ENCODE measurements at regions not wholly inside any gene's neighbourhood (a gene's known extent, or its start where the extent isn't known, plus 50 kb on each side); places are given as distances from the start of the nearest gene placed in this dataset.

DNA sequence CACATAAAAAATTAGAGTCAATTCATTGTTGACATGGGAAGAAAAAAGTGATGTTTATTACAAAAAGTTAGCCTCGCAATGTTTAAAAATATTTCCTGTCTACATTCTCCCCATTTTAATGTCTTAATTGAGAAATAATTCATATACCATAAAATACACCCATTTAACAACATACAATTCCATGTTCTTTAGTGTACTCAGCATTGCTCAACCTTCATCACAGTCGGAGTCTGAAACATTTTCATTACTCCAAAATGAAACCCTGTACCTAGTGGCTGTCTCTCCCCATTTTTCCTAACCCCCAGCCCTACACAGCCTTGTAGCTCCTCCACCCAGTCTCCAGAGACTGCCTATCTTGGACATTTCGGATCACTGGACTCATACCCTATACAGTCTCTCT is 103.9 kb upstream of the CBLN2 start:
- POLR2A ChIA-PET = no interaction called here
- H2AFZ ChIP-seq (ENCODE audit: insufficient read depth, low read depth, low read length, poor library complexity, severe bottlenecking) = no peak overlapping the region
- H3K4me2 ChIP-seq (replicated peaks; ENCODE audit: low read depth, low read length, poor library complexity, severe bottlenecking) = no peak overlapping the region
- no peaks in the 10 kb centered on the region for H3K79me2 ChIP-seq (ENCODE audit: control insufficient read depth, insufficient read depth, low read length)
- no peaks in the 10 kb centered on the region for H3K4me1 ChIP-seq (ENCODE audit: control insufficient read depth in 2 of 2, insufficient read depth in 2 of 2, low read length in 2 of 2)
- no peak for DNase-seq
- Mint-ChIP-seq H3K4me3 (no peak overlapping the region), H3K27me3 (no peaks in the 10 kb centered on the region), H3K4me1 (no peaks in the 10 kb centered on the region), H3K9me3 (ENCODE audit: insufficient read depth) (no peaks in the 10 kb centered on the region), H3K27ac (no peak overlapping the region)
- no peaks in the 10 kb centered on the region for H3K9me3 ChIP-seq (ENCODE audit: control extremely low read depth in 1 of 3, control insufficient read depth in 2 of 3, insufficient read depth in 1 of 3, low read length in 2 of 3)
- whole genome bisulfite sequencing (ENCODE audit: insufficient coverage) = 82% methylated on average over 1 of the region's 3 CpGs
- H4K20me1 ChIP-seq (ENCODE audit: control insufficient read depth, insufficient read depth, low read length, poor library complexity, severe bottlenecking) = no peaks in the 10 kb centered on the region
- no peaks in the 10 kb centered on the region for H3K36me3 ChIP-seq (replicated peaks in 1 of 2; ENCODE audit: control extremely low read depth in 1 of 2, control insufficient read depth in 1 of 2, extremely low read depth in 1 of 2, insufficient read depth in 2 of 2, low read length in 1 of 2)
- intact Hi-C loops (cut with micrococcal nuclease) = no loop called here
- TF ChIP-seq, protein P1, sequence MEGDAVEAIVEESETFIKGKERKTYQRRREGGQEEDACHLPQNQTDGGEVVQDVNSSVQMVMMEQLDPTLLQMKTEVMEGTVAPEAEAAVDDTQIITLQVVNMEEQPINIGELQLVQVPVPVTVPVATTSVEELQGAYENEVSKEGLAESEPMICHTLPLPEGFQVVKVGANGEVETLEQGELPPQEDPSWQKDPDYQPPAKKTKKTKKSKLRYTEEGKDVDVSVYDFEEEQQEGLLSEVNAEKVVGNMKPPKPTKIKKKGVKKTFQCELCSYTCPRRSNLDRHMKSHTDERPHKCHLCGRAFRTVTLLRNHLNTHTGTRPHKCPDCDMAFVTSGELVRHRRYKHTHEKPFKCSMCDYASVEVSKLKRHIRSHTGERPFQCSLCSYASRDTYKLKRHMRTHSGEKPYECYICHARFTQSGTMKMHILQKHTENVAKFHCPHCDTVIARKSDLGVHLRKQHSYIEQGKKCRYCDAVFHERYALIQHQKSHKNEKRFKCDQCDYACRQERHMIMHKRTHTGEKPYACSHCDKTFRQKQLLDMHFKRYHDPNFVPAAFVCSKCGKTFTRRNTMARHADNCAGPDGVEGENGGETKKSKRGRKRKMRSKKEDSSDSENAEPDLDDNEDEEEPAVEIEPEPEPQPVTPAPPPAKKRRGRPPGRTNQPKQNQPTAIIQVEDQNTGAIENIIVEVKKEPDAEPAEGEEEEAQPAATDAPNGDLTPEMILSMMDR (IDR thresholded peaks at IDR 0.05) = no peak
- no peak for TF ChIP-seq EZH2 (IDR thresholded peaks at IDR 0.05; ENCODE audit: borderline replicate concordance, insufficient read depth, low read depth, low read length, poor library complexity, severe bottlenecking)
- no peaks in the 10 kb centered on the region for H3K27me3 ChIP-seq (replicated peaks in 1 of 4; ENCODE audit: control extremely low read depth in 1 of 4, control insufficient read depth in 3 of 4, insufficient read depth in 4 of 4, low read length in 3 of 4)
- no peak overlapping the region for H3K4me3 ChIP-seq (ENCODE audit: control extremely low read depth in 1 of 5, extremely low read depth in 1 of 5, insufficient read depth in 1 of 5, low read depth in 2 of 5, low read length in 4 of 5)
- no peak overlapping the region for H3K27ac ChIP-seq (ENCODE audit: low read length in 2 of 2)
- H3K9ac ChIP-seq (ENCODE audit: low read length) = no peak overlapping the region
- ATAC-seq (ENCODE audit: low read depth) = no peak
- CTCF ChIA-PET = no interaction called here

DNA sequence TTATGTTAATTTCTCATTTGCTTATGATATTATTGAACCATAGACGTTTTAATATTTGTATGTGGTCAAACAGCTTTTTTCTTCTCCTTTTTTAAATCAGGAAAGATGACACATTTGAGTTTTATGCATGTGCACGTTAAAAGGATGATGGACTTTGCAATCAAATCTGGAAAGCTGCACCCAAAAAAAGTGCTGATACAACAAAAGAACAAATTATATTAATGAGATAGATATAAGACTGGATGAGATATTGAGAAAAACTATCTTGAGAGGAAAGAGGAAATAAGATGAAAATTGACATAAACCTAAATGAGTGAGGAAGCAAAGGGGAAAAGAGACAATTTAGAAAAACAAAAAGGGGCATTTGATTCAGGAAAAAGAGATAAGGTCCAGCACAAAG is 96.4 kb upstream of the CBLN2 start:
- no peaks in the 10 kb centered on the region for H3K9me3 Mint-ChIP-seq (ENCODE audit: insufficient read depth)
- no peaks in the 10 kb centered on the region for H3K4me1 ChIP-seq (ENCODE audit: control insufficient read depth in 2 of 2, insufficient read depth in 2 of 2, low read length in 2 of 2)
- H3K9me3 ChIP-seq (ENCODE audit: control extremely low read depth in 1 of 3, control insufficient read depth in 2 of 3, insufficient read depth in 1 of 3, low read length in 2 of 3) = no peaks in the 10 kb centered on the region
- no peaks in the 10 kb centered on the region for H3K79me2 ChIP-seq (ENCODE audit: control insufficient read depth, insufficient read depth, low read length)
- CTCF ChIA-PET = no interaction called here
- H3K4me3 Mint-ChIP-seq = no peak overlapping the region
- no peak for DNase-seq
- no peaks in the 10 kb centered on the region for H3K27me3 ChIP-seq (replicated peaks in 1 of 4; ENCODE audit: control extremely low read depth in 1 of 4, control insufficient read depth in 3 of 4, insufficient read depth in 4 of 4, low read length in 3 of 4)
- H3K4me3 ChIP-seq (ENCODE audit: control extremely low read depth in 1 of 5, extremely low read depth in 1 of 5, insufficient read depth in 1 of 5, low read depth in 2 of 5, low read length in 4 of 5) = no peak overlapping the region
- H3K27me3 Mint-ChIP-seq = no peaks in the 10 kb centered on the region
- H3K27ac Mint-ChIP-seq = no peak overlapping the region
- no peak for ATAC-seq (ENCODE audit: low read depth)
- POLR2A ChIA-PET = no interaction called here
- H3K27ac ChIP-seq (ENCODE audit: low read length in 2 of 2) = no peak overlapping the region
- intact Hi-C loops (cut with micrococcal nuclease) = no loop called here
- no peak overlapping the region for H3K4me2 ChIP-seq (replicated peaks; ENCODE audit: low read depth, low read length, poor library complexity, severe bottlenecking)
- no peaks in the 10 kb centered on the region for H4K20me1 ChIP-seq (ENCODE audit: control insufficient read depth, insufficient read depth, low read length, poor library complexity, severe bottlenecking)
- no peak overlapping the region for H2AFZ ChIP-seq (ENCODE audit: insufficient read depth, low read depth, low read length, poor library complexity, severe bottlenecking)
- no peak overlapping the region for H3K9ac ChIP-seq (ENCODE audit: low read length)
- no peak for TF ChIP-seq EZH2 (IDR thresholded peaks at IDR 0.05; ENCODE audit: borderline replicate concordance, insufficient read depth, low read depth, low read length, poor library complexity, severe bottlenecking)
- TF ChIP-seq, protein P1 (IDR thresholded peaks at IDR 0.05) = no peak
- H3K36me3 ChIP-seq (replicated peaks in 1 of 2; ENCODE audit: control extremely low read depth in 1 of 2, control insufficient read depth in 1 of 2, extremely low read depth in 1 of 2, insufficient read depth in 2 of 2, low read length in 1 of 2) = no peaks in the 10 kb centered on the region
- WGBS (ENCODE audit: insufficient coverage) = no CpG with 5 or more reads among the region's 2 CpGs
- no peaks in the 10 kb centered on the region for H3K4me1 Mint-ChIP-seq
